ENCODE measurements at regions not wholly inside any gene's neighbourhood (a gene's known extent, or its start where the extent isn't known, plus 50 kb on each side); places are given as distances from the start of the nearest gene placed in this dataset.

- no peak for DNase-seq (ENCODE audit: low read depth)
Measured at GRCh38 chr3:159534496-159534895, 454.1 kb upstream of the IL12A start.

GRCh38 chr3:159536876-159537275 is 451.8 kb upstream of the IL12A start:
- no peak for DNase-seq (ENCODE audit: low read depth)

- no peak for DNase-seq (ENCODE audit: low read depth)
Measured at GRCh38 chr3:159538507-159538906, 450.1 kb upstream of the IL12A start.

- DNase-seq (ENCODE audit: low read depth) = no peak
Measured at GRCh38 chr3:159540882-159541495, 447.6 kb upstream of the IL12A start.

- DNase-seq (ENCODE audit: low read depth) = no peak
Measured at GRCh38 chr3:159548675-159549335, 439.8 kb upstream of the IL12A start.

GRCh38 chr3:159555205-159555604 is 433.4 kb upstream of the IL12A start:
- no peak for DNase-seq (ENCODE audit: low read depth)

- no peak for DNase-seq (ENCODE audit: low read depth)
Measured at GRCh38 chr3:159559771-159560170, 428.9 kb upstream of the IL12A start.

GRCh38 chr3:159560214-159560979 is 428.2 kb upstream of the IL12A start:
- no peak for DNase-seq (ENCODE audit: low read depth)

GRCh38 chr3:159565313-159565712 is 423.3 kb upstream of the IL12A start:
- DNase-seq (ENCODE audit: low read depth) = no peak

GRCh38 chr3:159583662-159584061 is 405.0 kb upstream of the IL12A start:
- no peak for DNase-seq (ENCODE audit: low read depth)

GRCh38 chr3:159584421-159584820 is 404.2 kb upstream of the IL12A start:
- no peak for DNase-seq (ENCODE audit: low read depth)

GRCh38 chr3:159586571-159587202 is 401.9 kb upstream of the IL12A start:
- DNase-seq (ENCODE audit: low read depth) = no peak

- no peak for DNase-seq (ENCODE audit: low read depth)
Measured at GRCh38 chr3:159593927-159594605, 394.6 kb upstream of the IL12A start.

GRCh38 chr3:159600291-159600690 is 388.3 kb upstream of the IL12A start:
- no peak for DNase-seq (ENCODE audit: low read depth)

GRCh38 chr3:159604151-159604581 is 384.5 kb upstream of the IL12A start:
- DNase-seq (ENCODE audit: low read depth) = no peak

- DNase-seq (ENCODE audit: low read depth) = no peak
Measured at GRCh38 chr3:159605101-159605500, 383.5 kb upstream of the IL12A start.

GRCh38 chr3:159605776-159606175 is 382.9 kb upstream of the IL12A start:
- DNase-seq (ENCODE audit: low read depth) = no peak

- DNase-seq (ENCODE audit: low read depth) = no peak
Measured at GRCh38 chr3:159607856-159608255, 380.8 kb upstream of the IL12A start.

- DNase-seq (ENCODE audit: low read depth) = no peak
Measured at GRCh38 chr3:159608311-159608710, 380.3 kb upstream of the IL12A start.

- no peak for DNase-seq (ENCODE audit: low read depth)
Measured at GRCh38 chr3:159609625-159610024, 379.0 kb upstream of the IL12A start.

GRCh38 chr3:159616234-159616825 is 372.3 kb upstream of the IL12A start:
- peak; percentile 43 for DNase-seq (ENCODE audit: low read depth)

Data from GM04504 (cell line).